Stimulated activated CD4-positive, alpha-beta T cell treated with anti-CD3 and anti-CD28 coated beads, TNF-alpha, amount 100 ng/mL, for 24 hours (primary cell): ENCODE measurements at regions not wholly inside any gene's neighbourhood (a gene's known extent, or its start where the extent isn't known, plus 50 kb on each side); places are given as distances from the start of the nearest gene placed in this dataset.
"Not testable (repeated sequence)": the region's sequence is repeated elsewhere in the genome, so short reads cannot be mapped to it uniquely, and the experiment has no call there.

Experiments used
- DNase-seq, 3 experiments: peaks; one replicate each; pipeline ENCODE4 v3.0.0-alpha.2; 2020; ENCODE audit warnings: low read depth in 3 of 3

GRCh38 chr3:103966749-103967148, 1400.0 kb upstream of the ALCAM start:
- DNase-seq = no peak

- no peak for DNase-seq
Observed at GRCh38 chr3:103968131-103968530, 1398.6 kb upstream of the ALCAM start.

- DNase-seq = no peak
Observed at GRCh38 chr3:103968751-103969150, 1398.0 kb upstream of the ALCAM start.

- DNase-seq = no peak
Observed at GRCh38 chr3:103976931-103977339, 1389.8 kb upstream of the ALCAM start.

DNA sequence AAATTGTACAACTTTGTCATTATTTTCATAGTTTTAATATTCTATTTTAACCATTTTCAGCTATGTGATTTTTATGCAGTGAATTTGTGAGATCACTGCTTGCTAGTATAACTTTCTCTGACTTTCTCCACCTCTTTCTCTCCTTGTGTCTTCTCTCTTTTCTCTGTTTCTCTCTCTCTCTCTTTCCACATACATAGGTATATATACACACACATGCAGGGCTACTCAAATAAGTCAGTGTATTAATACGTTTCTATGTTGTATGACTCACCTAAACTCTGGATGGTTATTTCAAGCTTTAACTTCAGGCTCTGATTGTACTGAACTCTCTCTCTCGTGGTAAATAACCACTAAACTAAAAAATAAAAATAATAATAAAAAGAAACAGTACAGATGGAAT, 1389.3 kb upstream of the ALCAM start:
- no peak for DNase-seq

DNA sequence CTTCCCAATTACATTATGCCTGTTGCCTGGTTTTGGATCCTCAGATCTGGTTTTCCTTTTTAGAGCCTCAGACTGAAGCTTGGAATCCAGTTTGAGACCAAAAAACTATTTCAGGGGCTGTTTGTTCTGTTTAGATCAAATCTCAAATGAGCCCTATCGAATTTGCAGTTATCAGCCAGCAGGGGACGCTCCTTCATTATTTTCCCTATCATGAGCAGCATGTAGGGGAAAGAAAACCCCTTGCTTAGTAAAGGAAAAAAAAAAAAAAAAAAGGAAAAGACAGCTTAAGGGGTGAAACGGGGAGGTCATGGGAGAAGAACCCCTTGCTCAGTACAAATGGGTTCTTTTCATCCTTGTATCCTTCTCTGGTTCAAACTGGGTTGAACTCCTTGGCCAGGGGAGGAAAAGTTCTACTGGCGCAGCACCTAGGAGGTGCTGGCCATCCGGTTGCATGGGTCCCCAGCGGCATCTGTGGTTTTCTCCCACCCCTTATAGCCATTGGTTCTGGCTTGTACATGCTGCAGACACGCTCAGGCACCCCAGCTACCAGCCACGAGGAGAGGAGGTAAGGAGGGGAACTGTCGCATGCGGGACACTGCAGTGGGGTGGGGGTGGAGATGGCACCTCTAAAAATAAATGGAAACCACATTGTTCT, 1375.1 kb upstream of the ALCAM start:
- DNase-seq = no peak

GRCh38 chr3:103992469-103992868, 1374.2 kb upstream of the ALCAM start:
- DNase-seq = no peak

GRCh38 chr3:104004956-104005355, 1361.8 kb upstream of the ALCAM start:
- no peak for DNase-seq

DNA sequence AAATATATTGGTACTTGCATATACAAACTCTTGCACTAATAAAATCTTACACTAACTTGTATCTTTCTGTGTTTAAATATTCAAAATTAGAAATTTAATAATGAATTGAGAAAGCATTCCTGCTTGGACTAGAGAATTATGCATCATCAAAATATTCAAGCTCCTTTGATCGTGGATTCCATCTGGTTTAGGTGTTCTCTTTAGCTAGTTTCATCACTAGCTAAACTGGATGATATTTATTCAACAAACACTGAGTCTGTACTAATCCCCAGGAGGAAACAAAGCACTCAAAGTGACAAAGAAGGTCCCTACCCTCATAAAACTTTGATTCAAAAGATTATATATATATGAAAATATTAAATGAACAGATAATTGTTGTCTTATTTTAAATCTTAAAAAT, 1360.9 kb upstream of the ALCAM start:
- DNase-seq = no peak

DNA sequence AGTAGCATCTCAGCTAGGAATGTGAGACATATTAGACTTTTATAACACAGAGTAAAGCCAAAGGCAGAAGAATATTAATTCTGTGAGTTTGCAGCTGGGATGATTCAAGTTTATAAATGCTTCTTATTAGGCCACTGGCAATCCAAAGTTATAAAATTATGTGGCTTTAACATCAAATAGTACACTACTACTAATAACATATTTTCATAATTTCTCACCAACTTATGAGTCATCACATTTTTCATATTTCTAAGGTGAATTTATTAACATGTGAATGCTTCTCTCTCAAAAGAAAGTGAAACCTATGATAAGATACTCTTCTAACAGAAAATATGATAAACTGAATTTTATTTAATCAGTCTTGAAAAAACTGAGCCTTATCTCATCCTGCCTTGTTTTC, 1348.2 kb upstream of the ALCAM start:
- no peak for DNase-seq

- DNase-seq = no peak
Observed at GRCh38 chr3:104031598-104031997, 1335.1 kb upstream of the ALCAM start.

DNA sequence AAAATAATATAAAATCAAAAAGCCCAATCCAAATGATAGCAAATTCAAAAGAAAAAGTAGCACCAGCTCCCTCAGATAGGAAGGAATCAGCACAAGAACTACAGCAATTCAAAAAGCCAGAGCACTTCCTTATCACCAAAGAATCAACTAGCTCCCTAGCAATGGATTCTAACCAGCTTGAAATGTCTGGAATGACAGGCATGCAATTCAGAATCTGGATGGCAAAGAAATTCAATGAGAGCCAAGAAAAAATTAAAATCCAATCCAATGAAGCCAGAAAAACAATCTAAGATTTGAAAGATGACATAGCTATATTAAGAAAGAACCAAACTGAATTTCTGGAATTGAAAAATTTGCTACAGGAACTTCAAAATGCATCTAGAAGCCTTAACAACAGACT, 1334.4 kb upstream of the ALCAM start:
- DNase-seq = no peak

- DNase-seq = no peak
Observed at GRCh38 chr3:104040896-104041295, 1325.8 kb upstream of the ALCAM start.

DNA sequence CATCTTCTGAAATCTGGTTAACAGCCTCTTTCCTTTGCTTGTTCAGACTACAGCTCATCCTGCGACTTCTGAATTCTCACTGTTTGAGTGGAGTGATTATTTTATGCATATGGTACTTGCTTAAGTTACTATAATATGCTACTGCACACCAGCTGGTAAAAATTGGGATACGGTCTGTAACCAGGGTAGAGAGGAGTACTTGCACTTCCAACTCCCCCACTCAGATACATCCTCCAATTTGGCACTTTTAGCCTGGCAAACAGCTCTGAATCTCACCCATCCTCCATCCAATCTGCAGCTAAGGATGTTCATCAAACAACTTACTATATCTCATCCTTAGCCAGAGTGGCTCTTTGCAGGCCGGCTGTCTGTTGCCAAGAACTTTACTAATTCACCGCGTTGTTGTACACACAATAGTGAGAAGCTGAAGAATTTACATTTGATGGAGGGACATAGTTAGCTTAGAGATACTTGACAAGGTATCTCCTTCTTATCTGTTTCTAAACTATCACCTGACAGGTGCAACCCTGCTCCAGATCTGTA, 1323.6 kb upstream of the ALCAM start:
- DNase-seq = not testable (repeated sequence)

GRCh38 chr3:104044002-104044401, 1322.7 kb upstream of the ALCAM start:
- no peak for DNase-seq

DNA sequence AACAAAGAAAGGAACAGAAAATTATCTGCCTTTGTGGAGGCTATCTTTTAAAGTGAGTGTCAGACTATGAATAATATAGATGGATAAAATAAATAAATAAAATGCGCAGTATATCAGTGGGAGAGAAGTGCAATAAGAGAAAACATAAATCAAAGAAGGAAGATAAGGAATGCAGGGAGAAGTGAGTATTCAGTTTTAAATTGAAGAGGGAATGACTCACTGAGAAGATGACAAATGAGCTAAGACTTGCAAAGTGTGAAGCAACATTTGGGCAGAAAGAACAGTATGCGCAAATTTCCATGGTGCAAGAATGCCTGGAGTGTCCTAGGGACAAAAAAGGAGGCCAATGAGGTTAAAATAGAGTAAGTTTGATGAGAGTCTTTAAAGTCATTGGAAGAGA, 1300.1 kb upstream of the ALCAM start:
- DNase-seq = no peak

GRCh38 chr3:104069114-104069513, 1297.6 kb upstream of the ALCAM start:
- DNase-seq = no peak

DNA sequence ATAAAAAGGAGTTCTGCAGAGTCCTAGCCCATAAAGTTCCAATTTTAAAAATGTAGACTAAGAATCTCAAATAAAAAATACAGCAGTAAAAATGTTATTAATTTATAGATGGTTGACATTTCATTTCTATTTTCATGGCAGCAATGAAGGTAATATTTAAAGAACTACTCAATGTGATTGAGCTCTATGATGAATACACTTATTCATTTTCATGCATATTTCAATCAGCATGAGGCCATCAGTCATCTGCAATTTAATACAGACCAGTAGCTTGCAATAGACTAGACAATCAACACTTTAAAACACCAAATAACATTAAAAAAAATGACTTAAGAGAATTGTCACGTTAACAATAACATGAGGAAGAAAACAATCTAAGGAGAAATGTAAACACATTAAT, 1295.8 kb upstream of the ALCAM start:
- no peak for DNase-seq

DNA sequence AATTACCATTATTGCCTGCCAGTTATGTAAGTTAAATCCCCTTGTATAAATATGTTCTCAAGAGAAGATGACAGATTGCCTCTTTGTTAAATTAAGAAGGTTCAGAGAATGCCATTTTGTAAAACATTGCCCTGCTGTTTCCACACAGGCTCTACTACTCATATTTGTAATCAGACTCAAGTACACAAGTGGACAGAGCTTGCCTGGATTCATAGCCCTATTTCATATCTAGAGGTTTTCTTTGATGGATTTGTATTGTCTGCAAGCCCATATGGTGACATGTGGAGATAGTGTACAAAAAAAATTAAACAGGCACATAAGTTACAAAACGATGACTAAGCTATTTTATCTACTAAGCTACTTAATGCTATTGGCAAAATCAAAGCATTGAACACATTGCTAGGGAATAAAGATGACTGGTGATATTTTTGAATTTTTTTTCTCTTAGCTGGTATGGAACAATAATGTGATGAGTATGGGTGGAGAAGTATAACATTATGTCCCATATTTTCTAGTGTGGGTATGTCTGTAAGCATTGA, 1286.6 kb upstream of the ALCAM start:
- DNase-seq = no peak

DNA sequence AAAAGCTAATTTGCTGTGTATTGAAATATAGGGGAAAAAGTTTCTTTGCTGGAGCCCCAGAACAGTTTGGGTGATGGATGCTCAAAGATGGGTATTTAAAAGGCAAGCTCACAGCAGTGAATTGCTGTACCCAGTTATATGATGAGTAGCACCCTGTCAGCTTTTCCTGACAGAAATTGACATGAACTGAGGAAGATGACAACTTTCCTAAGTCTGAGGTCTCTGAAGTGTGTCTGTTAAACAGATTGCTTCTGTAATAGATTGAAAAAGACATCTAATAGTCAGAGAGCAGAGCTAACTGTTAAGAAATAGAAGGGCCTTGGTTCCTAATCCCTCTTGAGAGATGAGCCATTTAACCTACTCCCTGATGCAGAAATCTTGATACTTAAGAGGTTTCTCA, 1278.0 kb upstream of the ALCAM start:
- no peak for DNase-seq

DNA sequence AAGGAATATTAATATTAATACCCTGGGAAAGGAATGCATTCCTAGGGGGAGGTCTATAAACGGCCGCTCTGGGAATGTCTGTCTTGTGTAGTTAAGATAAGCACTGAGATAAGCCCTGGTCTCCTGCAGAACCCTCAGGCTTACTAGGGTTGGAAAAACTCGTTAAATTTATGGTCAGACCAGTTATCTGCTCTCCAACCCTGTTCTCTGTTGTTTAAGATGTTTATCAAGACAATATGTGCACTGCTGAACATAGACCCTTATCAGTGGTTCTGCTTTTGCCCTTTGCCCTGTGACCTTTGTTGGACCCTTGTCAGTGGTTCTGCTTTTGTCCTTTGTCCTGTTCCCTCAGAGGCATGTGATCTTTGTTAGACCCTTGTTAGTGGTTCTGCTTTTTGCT, 1276.7 kb upstream of the ALCAM start:
- DNase-seq = not testable (repeated sequence)

- no peak for DNase-seq
Observed at GRCh38 chr3:104101736-104102135, 1265.0 kb upstream of the ALCAM start.

- DNase-seq = peak in 1 of 3 experiments; percentile 1
Observed at GRCh38 chr3:104102386-104102785, 1264.3 kb upstream of the ALCAM start.

DNA sequence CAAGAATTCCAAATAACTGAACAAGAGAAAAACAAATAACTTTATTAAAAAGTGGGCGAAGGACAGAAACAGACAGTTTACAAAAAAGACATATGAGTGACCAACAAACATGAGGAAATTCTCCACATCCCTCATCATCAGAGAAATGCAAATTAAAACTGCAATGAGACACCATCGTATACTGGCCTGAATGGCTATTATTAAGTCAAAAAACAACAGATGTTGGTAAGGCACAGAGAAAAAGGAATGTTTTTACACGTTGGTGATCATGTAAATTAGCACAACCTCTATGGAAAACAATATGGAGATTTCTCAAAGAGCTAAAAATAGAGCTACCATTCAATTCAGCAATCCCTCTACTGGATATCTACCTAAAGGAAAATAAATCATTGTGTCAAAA, 1260.4 kb upstream of the ALCAM start:
- no peak for DNase-seq
